H1 (cell line): ENCODE measurements at regions not wholly inside any gene's neighbourhood (a gene's known extent, or its start where the extent isn't known, plus 50 kb on each side); places are given as distances from the start of the nearest gene placed in this dataset.

Experiments
- CBX5 ChIP-seq: fragments of 300-800, 300-1000 bp; sonication (generic); IDR thresholded peaks from 2 replicates; pipeline ENCODE4 v1.7.1; 2016; ENCODE audit warnings: antibody characterized with exemption, low read length, low read depth
- USF2 ChIP-seq: IDR thresholded peaks from 2 replicates; pipeline ENCODE4 v1.6.1; 2011; ENCODE audit warnings: low read length, improper control_type of control experiment
- TF ChIP-seq, protein P1 (sequence below), 3 experiments: IDR thresholded peaks; 1 replicate in 2 of 3; 2 replicates in 1 of 3; pipeline versions ENCODE4 v1.5.1 to v1.6.1; 2011; ENCODE audit warnings: low read length in 3 of 3, mild to moderate bottlenecking in 3 of 3, inconsistent platforms in 2 of 3, low read depth in 1 of 3, moderate library complexity in 1 of 3; ENCODE audit not compliant: insufficient read depth in 1 of 3; ENCODE audit errors: control extremely low read depth in 1 of 3

DNA sequence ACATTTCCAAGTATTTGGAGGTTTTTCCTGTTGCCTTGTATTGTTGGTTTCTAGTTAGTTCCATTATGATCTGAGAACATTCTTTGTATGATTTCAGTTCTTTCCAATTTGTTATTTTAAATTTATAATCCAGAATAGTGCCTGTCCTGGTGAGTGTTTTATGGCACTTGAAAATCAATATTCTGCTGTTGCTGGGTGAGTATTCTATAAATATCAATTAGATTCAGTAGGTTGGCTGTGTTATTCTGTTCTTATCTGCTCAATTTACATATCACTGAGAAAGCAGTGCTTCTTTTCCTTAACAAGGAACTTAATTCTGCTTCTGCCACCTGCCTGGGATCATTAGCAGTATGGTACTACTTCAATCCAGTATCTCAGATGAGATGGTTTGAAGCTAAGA lies 123.5 kb downstream of the SNX19 start:
- TF ChIP-seq, protein P1, sequence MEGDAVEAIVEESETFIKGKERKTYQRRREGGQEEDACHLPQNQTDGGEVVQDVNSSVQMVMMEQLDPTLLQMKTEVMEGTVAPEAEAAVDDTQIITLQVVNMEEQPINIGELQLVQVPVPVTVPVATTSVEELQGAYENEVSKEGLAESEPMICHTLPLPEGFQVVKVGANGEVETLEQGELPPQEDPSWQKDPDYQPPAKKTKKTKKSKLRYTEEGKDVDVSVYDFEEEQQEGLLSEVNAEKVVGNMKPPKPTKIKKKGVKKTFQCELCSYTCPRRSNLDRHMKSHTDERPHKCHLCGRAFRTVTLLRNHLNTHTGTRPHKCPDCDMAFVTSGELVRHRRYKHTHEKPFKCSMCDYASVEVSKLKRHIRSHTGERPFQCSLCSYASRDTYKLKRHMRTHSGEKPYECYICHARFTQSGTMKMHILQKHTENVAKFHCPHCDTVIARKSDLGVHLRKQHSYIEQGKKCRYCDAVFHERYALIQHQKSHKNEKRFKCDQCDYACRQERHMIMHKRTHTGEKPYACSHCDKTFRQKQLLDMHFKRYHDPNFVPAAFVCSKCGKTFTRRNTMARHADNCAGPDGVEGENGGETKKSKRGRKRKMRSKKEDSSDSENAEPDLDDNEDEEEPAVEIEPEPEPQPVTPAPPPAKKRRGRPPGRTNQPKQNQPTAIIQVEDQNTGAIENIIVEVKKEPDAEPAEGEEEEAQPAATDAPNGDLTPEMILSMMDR (IDR thresholded peaks at IDR 0.05; ENCODE audit: control extremely low read depth in 1 of 3, insufficient read depth in 1 of 3, low read depth in 1 of 3, low read length in 3 of 3), result no peak
- no peak for TF ChIP-seq USF2
- no peak for TF ChIP-seq CBX5
